K562 (cell line): ENCODE measurements at regions not wholly inside any gene's neighbourhood (a gene's known extent, or its start where the extent isn't known, plus 50 kb on each side); places are given as distances from the start of the nearest gene placed in this dataset.

ENCODE experiments used
- ATAC-seq: fragments of 200-7000 bp; cut with Tn5 transposase; 3 replicates; pipeline ENCODE4 v1.9.1; 2020; ENCODE audit warnings: moderate library complexity
- BruUV-seq: library from RNA; stranded (reverse); fragments of 400-500 nt; replicated peaks from 2 replicates; lab custom pipeline; 2021; lab: Mats Ljungman, UMichigan
- CTCF ChIA-PET: fragments of 300-600 bp; formaldehyde crosslinking; extraction: SDS; loops from one replicate; lab custom pipeline; 2021; ENCODE audit warnings: low intra/inter-chr PET ratio; lab: Yijun Ruan, JAX
- POLR2A ChIA-PET: fragments of 300-600, 350-650 bp; sonication (Branson Sonifier 250); formaldehyde crosslinking; extraction: SDS; loops from one replicate; lab custom pipeline; 2021; ENCODE audit warnings: antibody characterized with exemption, inconsistent platforms; lab: Yijun Ruan, JAX
- DNase-seq, 4 experiments: peaks; one replicate each; pipeline versions ENCODE4 v3.0.0 to v3.0.0-alpha.2; 2011 to 2018; ENCODE audit warnings: low spot score in 3 of 4, mixed read lengths in 3 of 4; ENCODE audit errors: extremely low read depth in 1 of 4
- FAIRE-seq: peaks from 2 replicates; lab custom pipeline; 2011; peaks lifted over from hg19 to GRCh38; lab: Jason Lieb, UNC
- H2AFZ ChIP-seq: 2 replicates; pipeline ENCODE4 v1.6.0; 2011; ENCODE audit warnings: low read depth, low read length, control low read depth, inconsistent platforms
- H3K27ac ChIP-seq: fragments of 200-600 bp; 3 replicates; pipeline ENCODE4 v1.8.0; 2011; ENCODE audit warnings: low read depth, mild to moderate bottlenecking, control low read depth, inconsistent platforms, low read length, moderate library complexity, mixed read lengths; ENCODE audit errors: extremely low read depth
- H3K27me3 ChIP-seq, 2 experiments: fragments of 300-600 bp in 1 of 2; 2 replicates in 1 of 2; 3 replicates in 1 of 2; pipeline versions ENCODE4 v1.6.0 to v1.8.0; 2011; ENCODE audit warnings: inconsistent platforms in 2 of 2, low read length in 2 of 2, mild to moderate bottlenecking in 1 of 2, mixed read lengths in 1 of 2, moderate library complexity in 1 of 2; ENCODE audit not compliant: control insufficient read depth in 2 of 2, insufficient read depth in 2 of 2
- H3K36me3 ChIP-seq: fragments of 300-600 bp; 3 replicates; pipeline ENCODE4 v1.8.0; 2011; ENCODE audit warnings: mild to moderate bottlenecking, low read length, inconsistent platforms; ENCODE audit not compliant: control insufficient read depth, insufficient read depth
- H3K4me1 ChIP-seq, 2 experiments: fragments of 200-600 bp in 1 of 2; replicated peaks in 1 of 2; 2 replicates in 1 of 2; 3 replicates in 1 of 2; pipeline versions ENCODE4 v1.5.1 to v1.8.0; 2011; ENCODE audit warnings: inconsistent platforms in 2 of 2, low read length in 2 of 2, mild to moderate bottlenecking in 1 of 2, mixed read lengths in 1 of 2, moderate library complexity in 1 of 2; ENCODE audit not compliant: control insufficient read depth in 2 of 2, insufficient read depth in 2 of 2
- H3K4me2 ChIP-seq: 2 replicates; pipeline ENCODE4 v1.6.1; 2011; ENCODE audit warnings: low read length, control low read depth, inconsistent platforms, mixed read lengths; ENCODE audit not compliant: insufficient read depth
- H3K4me3 ChIP-seq: fragments of 200-600 bp; sonication (generic), shearing (Covaris generic); 2 replicates; pipeline ENCODE4 v1.5.1; 2016; ENCODE audit warnings: control low read depth, inconsistent platforms
- H3K79me2 ChIP-seq: fragments of 200-600 bp; 3 replicates; pipeline ENCODE4 v1.8.0; 2011; ENCODE audit warnings: low read length, inconsistent platforms; ENCODE audit not compliant: control insufficient read depth, insufficient read depth
- H3K9ac ChIP-seq, 2 experiments: 2 replicates each; pipeline versions ENCODE4 v1.6.0 to v1.6.1; 2011; ENCODE audit warnings: low read depth in 2 of 2, low read length in 2 of 2, control low read depth in 1 of 2, inconsistent platforms in 1 of 2, mild to moderate bottlenecking in 1 of 2, mixed read lengths in 1 of 2; ENCODE audit not compliant: insufficient read depth in 1 of 2
- H3K9me1 ChIP-seq: one replicate; pipeline ENCODE4 v1.6.0; 2011; ENCODE audit warnings: inconsistent platforms, mild to moderate bottlenecking, low read length, moderate library complexity; ENCODE audit not compliant: control insufficient read depth, insufficient read depth
- H3K9me3 ChIP-seq: replicated peaks from 2 replicates; pipeline ENCODE4 v1.5.1; 2011; ENCODE audit warnings: low read depth, low read length, inconsistent platforms; ENCODE audit not compliant: control insufficient read depth, insufficient read depth
- H4K20me1 ChIP-seq: replicated peaks from 2 replicates; pipeline ENCODE4 v1.6.1; 2011; ENCODE audit warnings: low read length, inconsistent platforms, mixed read lengths; ENCODE audit not compliant: control insufficient read depth, insufficient read depth
- ATF1 ChIP-seq, 2 experiments: fragments of 450-650 bp in 1 of 2; IDR thresholded peaks; 2 replicates each; pipeline ENCODE4 v1.6.1; 2016; ENCODE audit warnings: missing compliant biosample characterization in 1 of 2, missing genetic modification characterization in 1 of 2
- BRF1 ChIP-seq: IDR thresholded peaks from 3 replicates; pipeline ENCODE4 v1.6.1; 2011; ENCODE audit warnings: borderline replicate concordance, mild to moderate bottlenecking; ENCODE audit not compliant: insufficient read length; ENCODE audit errors: extremely low read depth
- CC2D1A ChIP-seq: fragments of 450-650 bp; IDR thresholded peaks from 2 replicates; pipeline ENCODE4 v1.6.1; 2017; ENCODE audit warnings: mild to moderate bottlenecking
- MLLT1 ChIP-seq, 2 experiments: fragments of 450-650 bp; IDR thresholded peaks; 2 replicates each; pipeline ENCODE4 v1.6.1; 2016
- NFIC ChIP-seq: fragments of 450-650 bp; IDR thresholded peaks from 2 replicates; pipeline ENCODE4 v1.6.1; 2017; ENCODE audit warnings: mild to moderate bottlenecking, inconsistent platforms
- PCBP2 ChIP-seq: fragments of 200-400 bp; formaldehyde crosslinking; IDR thresholded peaks from 2 replicates; pipeline ENCODE4 v1.6.1; 2018; ENCODE audit warnings: low read length, low read depth, mild to moderate bottlenecking, moderate library complexity; ENCODE audit not compliant: poor library complexity, severe bottlenecking
- PHB ChIP-seq: fragments of 250-450 bp; sonication (Bioruptor Pico); IDR thresholded peaks from 2 replicates; pipeline ENCODE4 v1.5.0; 2021
- RBM22 ChIP-seq: fragments of 200-400 bp; formaldehyde crosslinking; IDR thresholded peaks from 2 replicates; pipeline ENCODE4 v1.6.1; 2018; ENCODE audit warnings: low read length, low read depth; ENCODE audit not compliant: poor library complexity, severe bottlenecking
- TAL1 ChIP-seq: fragments of 450-650 bp; IDR thresholded peaks from 2 replicates; pipeline ENCODE4 v1.6.1; 2016; ENCODE audit warnings: mild to moderate bottlenecking
- ZNF398 ChIP-seq: fragments of 250-450 bp; sonication (Bioruptor Pico); IDR thresholded peaks from 2 replicates; pipeline ENCODE4 v1.8.0; 2021; ENCODE audit warnings: moderate library complexity, mild to moderate bottlenecking, inconsistent platforms
- ZNF740 ChIP-seq, 3 experiments: fragments of 200-800 bp in 1 of 3; sonication (Bioruptor generic) in 1 of 3; sonication (generic) in 1 of 3; formaldehyde crosslinking in 1 of 3; IDR thresholded peaks; 2 replicates each; pipeline versions ENCODE4 v1.6.1 to v1.8.0; 2016 to 2022; ENCODE audit warnings: mild to moderate bottlenecking in 2 of 3, missing compliant biosample characterization in 2 of 3, missing genetic modification characterization in 2 of 3, missing genetic modification reagents in 1 of 3
- ZSCAN29 ChIP-seq: fragments of 450-650 bp; IDR thresholded peaks from 2 replicates; pipeline ENCODE4 v1.6.1; 2017
- WGBS: fragments of 100-300 bp; shearing (Covaris generic); methylation state at CpG from one replicate; pipeline ENCODE4 v1.1.6; 2016; ENCODE audit warnings: low coverage, mixed read lengths; ENCODE audit not compliant: insufficient coverage; ENCODE audit errors: missing lambda C conversion rate; 5-methylcytosine and 5-hydroxymethylcytosine counted together
- in situ Hi-C: fragments of 300-500 bp; cut with MboI; formaldehyde crosslinking; loops from 4 replicates; pipeline ENCODE4 v1.15.0; 2018; ENCODE audit warnings: inconsistent platforms, mixed read lengths
- intact Hi-C: fragments of 100-400 bp; cut with micrococcal nuclease; formaldehyde crosslinking; loops from 2 replicates; pipeline ENCODE4 v1.14.2; 2022
- TF ChIP-seq, protein P1 (sequence below): fragments of 250-450 bp; sonication (Bioruptor Pico); IDR thresholded peaks from 2 replicates; pipeline ENCODE4 v1.4.0; 2020
- TF ChIP-seq, protein P2 (sequence below): sonication (generic); formaldehyde crosslinking; IDR thresholded peaks from 2 replicates; pipeline ENCODE4 v1.4.0; 2020; ENCODE audit warnings: mild to moderate bottlenecking, missing genetic modification reagents

- Histone ChIP-seq H3K27me3 (peaks cover 0 to 10% of the 10 kb centered on the region in 2 experiments; a peak in 1 of 5 replicates), H2AFZ (no peak overlapping the region), H4K20me1 (no peaks in the 10 kb centered on the region), H3K36me3 (no peaks in the 10 kb centered on the region), H3K27ac (no peak overlapping the region), H3K4me2 (no peak overlapping the region), H3K9ac (no peak overlapping the region), H3K4me3 (no peak overlapping the region), H3K9me3 (no peaks in the 10 kb centered on the region), H3K79me2 (no peaks in the 10 kb centered on the region), H3K9me1 (no peaks in the 10 kb centered on the region), H3K4me1 (no peaks in the 10 kb centered on the region; a peak in 1 of 5 replicates)
- no peak for DNase-seq
- WGBS: 0% methylated on average over 2 of the region's 3 CpGs
- POLR2A ChIA-PET: no interaction called here
- ATAC-seq: no peak
- intact Hi-C loops: no loop called here
- in situ Hi-C loops: no loop called here
- CTCF ChIA-PET: no interaction called here
- no TSS peak for BruUV-seq
- FAIRE-seq: no peak
- TF ChIP-seq TAL1 (no peak), ATF1 (CRISPR knock-in tag; IDR thresholded peaks at IDR 0.05) (no peak), ATF1 (tag; IDR thresholded peaks at IDR 0.05) (no peak), RBM22 (no peak), PHB (CRISPR knock-in tag) (no peak), NFIC (no peak), CC2D1A (no peak), PCBP2 (no peak), ZNF398 (CRISPR knock-in tag) (no peak), BRF1 (no peak), ZNF740 (CRISPR knock-in tag; IDR thresholded peaks at IDR 0.05) (no peak), ZNF740 (tag; IDR thresholded peaks at IDR 0.05) (no peak), MLLT1 (IDR thresholded peaks at IDR 0.05) (no peak), ZSCAN29 (no peak)
- TF ChIP-seq, protein P1, sequence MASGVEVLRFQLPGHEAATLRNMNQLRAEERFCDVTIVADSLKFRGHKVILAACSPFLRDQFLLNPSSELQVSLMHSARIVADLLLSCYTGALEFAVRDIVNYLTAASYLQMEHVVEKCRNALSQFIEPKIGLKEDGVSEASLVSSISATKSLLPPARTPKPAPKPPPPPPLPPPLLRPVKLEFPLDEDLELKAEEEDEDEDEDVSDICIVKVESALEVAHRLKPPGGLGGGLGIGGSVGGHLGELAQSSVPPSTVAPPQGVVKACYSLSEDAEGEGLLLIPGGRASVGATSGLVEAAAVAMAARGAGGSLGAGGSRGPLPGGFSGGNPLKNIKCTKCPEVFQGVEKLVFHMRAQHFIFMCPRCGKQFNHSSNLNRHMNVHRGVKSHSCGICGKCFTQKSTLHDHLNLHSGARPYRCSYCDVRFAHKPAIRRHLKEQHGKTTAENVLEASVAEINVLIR (CRISPR knock-in tag): no peak
- TF ChIP-seq, protein P2, sequence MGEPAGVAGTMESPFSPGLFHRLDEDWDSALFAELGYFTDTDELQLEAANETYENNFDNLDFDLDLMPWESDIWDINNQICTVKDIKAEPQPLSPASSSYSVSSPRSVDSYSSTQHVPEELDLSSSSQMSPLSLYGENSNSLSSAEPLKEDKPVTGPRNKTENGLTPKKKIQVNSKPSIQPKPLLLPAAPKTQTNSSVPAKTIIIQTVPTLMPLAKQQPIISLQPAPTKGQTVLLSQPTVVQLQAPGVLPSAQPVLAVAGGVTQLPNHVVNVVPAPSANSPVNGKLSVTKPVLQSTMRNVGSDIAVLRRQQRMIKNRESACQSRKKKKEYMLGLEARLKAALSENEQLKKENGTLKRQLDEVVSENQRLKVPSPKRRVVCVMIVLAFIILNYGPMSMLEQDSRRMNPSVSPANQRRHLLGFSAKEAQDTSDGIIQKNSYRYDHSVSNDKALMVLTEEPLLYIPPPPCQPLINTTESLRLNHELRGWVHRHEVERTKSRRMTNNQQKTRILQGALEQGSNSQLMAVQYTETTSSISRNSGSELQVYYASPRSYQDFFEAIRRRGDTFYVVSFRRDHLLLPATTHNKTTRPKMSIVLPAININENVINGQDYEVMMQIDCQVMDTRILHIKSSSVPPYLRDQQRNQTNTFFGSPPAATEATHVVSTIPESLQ (CRISPR knock-in tag): no peak
These were observed 52.4 kb upstream of the PARP11 start for GRCh38 chr12:3925621-3926020.
